ENCODE measurements at regions not wholly inside any gene's neighbourhood (a gene's known extent, or its start where the extent isn't known, plus 50 kb on each side); places are given as distances from the start of the nearest gene placed in this dataset.

DNA sequence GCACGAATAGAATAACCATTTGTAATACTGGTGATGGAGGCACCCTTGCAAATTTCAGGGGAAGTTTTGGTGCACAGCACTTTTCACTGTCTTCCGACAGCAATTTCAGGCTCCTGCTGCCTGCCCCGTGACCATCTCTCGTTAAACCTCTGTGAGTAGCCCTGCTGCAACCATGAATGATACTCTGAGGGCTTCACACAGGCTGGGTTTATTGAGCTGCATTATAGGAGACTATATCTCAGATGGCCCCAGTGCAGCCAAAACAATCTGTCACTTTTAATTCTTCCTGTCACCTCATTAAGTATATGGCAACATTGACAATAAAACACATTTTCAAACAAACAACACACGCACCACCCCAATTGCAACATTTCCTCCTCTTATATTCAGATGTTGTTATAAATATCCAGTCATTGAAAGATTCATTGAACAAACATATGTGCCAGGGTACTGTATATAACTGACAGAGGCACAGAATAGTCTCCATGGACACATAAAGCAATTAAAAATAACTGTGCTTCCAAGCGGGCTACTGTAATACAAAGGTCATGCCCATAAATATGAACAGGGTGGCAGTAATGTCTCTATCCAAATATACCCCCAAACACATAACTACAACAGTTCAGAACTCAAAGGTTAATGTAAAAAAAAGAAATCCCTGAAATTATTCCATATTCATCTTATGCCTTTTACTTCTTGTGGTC is 477.0 kb downstream of the GBA3 start:
- TF ChIP-seq POLR2AphosphoS5 (IDR thresholded peaks at IDR 0.05) (no peak), POLR2A (IDR thresholded peaks at IDR 0.05) (no peak)
- TF ChIP-seq, protein P1, sequence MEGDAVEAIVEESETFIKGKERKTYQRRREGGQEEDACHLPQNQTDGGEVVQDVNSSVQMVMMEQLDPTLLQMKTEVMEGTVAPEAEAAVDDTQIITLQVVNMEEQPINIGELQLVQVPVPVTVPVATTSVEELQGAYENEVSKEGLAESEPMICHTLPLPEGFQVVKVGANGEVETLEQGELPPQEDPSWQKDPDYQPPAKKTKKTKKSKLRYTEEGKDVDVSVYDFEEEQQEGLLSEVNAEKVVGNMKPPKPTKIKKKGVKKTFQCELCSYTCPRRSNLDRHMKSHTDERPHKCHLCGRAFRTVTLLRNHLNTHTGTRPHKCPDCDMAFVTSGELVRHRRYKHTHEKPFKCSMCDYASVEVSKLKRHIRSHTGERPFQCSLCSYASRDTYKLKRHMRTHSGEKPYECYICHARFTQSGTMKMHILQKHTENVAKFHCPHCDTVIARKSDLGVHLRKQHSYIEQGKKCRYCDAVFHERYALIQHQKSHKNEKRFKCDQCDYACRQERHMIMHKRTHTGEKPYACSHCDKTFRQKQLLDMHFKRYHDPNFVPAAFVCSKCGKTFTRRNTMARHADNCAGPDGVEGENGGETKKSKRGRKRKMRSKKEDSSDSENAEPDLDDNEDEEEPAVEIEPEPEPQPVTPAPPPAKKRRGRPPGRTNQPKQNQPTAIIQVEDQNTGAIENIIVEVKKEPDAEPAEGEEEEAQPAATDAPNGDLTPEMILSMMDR (IDR thresholded peaks at IDR 0.05) = no peak

Measured in prostate gland (tissue), 2 donors.